ENCODE measurements at regions not wholly inside any gene's neighbourhood (a gene's known extent, or its start where the extent isn't known, plus 50 kb on each side); places are given as distances from the start of the nearest gene placed in this dataset.

- TF ChIP-seq CTCF (IDR thresholded peaks at IDR 0.05) = no peak
- intact Hi-C loops (cut with DNase I, micrococcal nuclease) = no loop called here
- no peaks in the 10 kb centered on the region for H3K36me3 ChIP-seq (ENCODE audit: low read depth)
- ATAC-seq (no peak), DNase-seq (no peak)
- no peaks in the 10 kb centered on the region for H3K4me1 ChIP-seq (ENCODE audit: low read depth)
- H3K4me3 ChIP-seq = no peak overlapping the region
- H3K9me3 ChIP-seq = no peaks in the 10 kb centered on the region
These were observed 71.2 kb upstream of the THBS2 start for GRCh38 chr6:169324656-169325459.

GRCh38 chr6:169324086-169324485 lies 70.4 kb upstream of the THBS2 start:
- H3K36me3 ChIP-seq (ENCODE audit: low read depth) = no peaks in the 10 kb centered on the region
- H3K4me1 ChIP-seq (ENCODE audit: low read depth) = no peaks in the 10 kb centered on the region
- intact Hi-C loops (cut with DNase I, micrococcal nuclease) = no loop called here
- no peak for ATAC-seq
- no peak for DNase-seq
- no peak for TF ChIP-seq CTCF (IDR thresholded peaks at IDR 0.05)
- H3K9me3 ChIP-seq = no peaks in the 10 kb centered on the region
- H3K4me3 ChIP-seq = no peak overlapping the region

GRCh38 chr6:169323221-169323620 lies 69.6 kb upstream of the THBS2 start:
- ATAC-seq = no peak
- intact Hi-C loops (cut with DNase I, micrococcal nuclease) = no loop called here

GRCh38 chr6:169321546-169321945 lies 67.9 kb upstream of the THBS2 start:
- Histone ChIP-seq H3K4me1 (ENCODE audit: low read depth) (no peaks in the 10 kb centered on the region), H3K36me3 (ENCODE audit: low read depth) (no peaks in the 10 kb centered on the region), H3K9me3 (no peaks in the 10 kb centered on the region), H3K4me3 (no peak overlapping the region)
- no peak for TF ChIP-seq CTCF (IDR thresholded peaks at IDR 0.05)
- intact Hi-C loops (cut with DNase I, micrococcal nuclease) = no loop called here
- peak; percentile 27 for ATAC-seq
- no peak for DNase-seq

More at GRCh38 chr6:169323221-169323620, 69.6 kb upstream of the THBS2 start:
- DNase-seq = no peak
- H3K36me3 ChIP-seq (ENCODE audit: low read depth) = no peaks in the 10 kb centered on the region
- no peaks in the 10 kb centered on the region for H3K9me3 ChIP-seq
- H3K4me3 ChIP-seq = no peak overlapping the region
- no peaks in the 10 kb centered on the region for H3K4me1 ChIP-seq (ENCODE audit: low read depth)
- no peak for TF ChIP-seq CTCF (IDR thresholded peaks at IDR 0.05)

GRCh38 chr6:169320013-169320412 lies 66.4 kb upstream of the THBS2 start:
- ATAC-seq = no peak
- no peaks in the 10 kb centered on the region for H3K36me3 ChIP-seq (ENCODE audit: low read depth)
- H3K4me1 ChIP-seq (ENCODE audit: low read depth) = no peaks in the 10 kb centered on the region
- intact Hi-C loops (cut with DNase I, micrococcal nuclease) = no loop called here
- no peak for DNase-seq
- no peak overlapping the region for H3K4me3 ChIP-seq
- H3K9me3 ChIP-seq = no peaks in the 10 kb centered on the region
- no peak for TF ChIP-seq CTCF (IDR thresholded peaks at IDR 0.05)
